Trophoblast cell (in vitro differentiated cells and primary cell): ENCODE measurements at regions not wholly inside any gene's neighbourhood (a gene's known extent, or its start where the extent isn't known, plus 50 kb on each side); places are given as distances from the start of the nearest gene placed in this dataset.

ENCODE experiments used
- DNase-seq, 2 donors: peaks; one replicate each; pipeline ENCODE4 v3.0.0-alpha.2; 2016
- H2AFZ ChIP-seq: 2 replicates; pipeline ENCODE4 v1.6.1; 2013; ENCODE audit warnings: low read length, moderate library complexity, mild to moderate bottlenecking; ENCODE audit not compliant: insufficient read depth, poor library complexity
- H2AK5ac ChIP-seq: 2 replicates; pipeline ENCODE4 v1.6.1; 2013; ENCODE audit warnings: mild to moderate bottlenecking, low read length
- H2BK120ac ChIP-seq: 2 replicates; pipeline ENCODE4 v1.6.1; 2013; ENCODE audit warnings: low read length, mild to moderate bottlenecking, moderate library complexity; ENCODE audit not compliant: insufficient read depth, poor library complexity
- H2BK12ac ChIP-seq: 2 replicates; pipeline ENCODE4 v1.6.1; 2013; ENCODE audit warnings: mild to moderate bottlenecking, low read length, moderate library complexity
- H2BK5ac ChIP-seq: 2 replicates; pipeline ENCODE4 v1.6.1; 2013; ENCODE audit warnings: low read length, low read depth, moderate library complexity, mild to moderate bottlenecking; ENCODE audit not compliant: poor library complexity
- H3K14ac ChIP-seq: 2 replicates; pipeline ENCODE4 v1.6.1; 2013; ENCODE audit warnings: mild to moderate bottlenecking, low read length
- H3K18ac ChIP-seq: 2 replicates; pipeline ENCODE4 v1.6.1; 2013; ENCODE audit warnings: mild to moderate bottlenecking, low read length
- H3K23ac ChIP-seq: 2 replicates; pipeline ENCODE4 v1.6.1; 2013; ENCODE audit warnings: low read length
- H3K27ac ChIP-seq: 2 replicates; pipeline ENCODE4 v1.5.1; 2013; ENCODE audit warnings: low read depth, mild to moderate bottlenecking, inconsistent platforms, low read length, moderate library complexity
- H3K27me3 ChIP-seq: 2 replicates; pipeline ENCODE4 v1.6.1; 2013; ENCODE audit warnings: inconsistent platforms, mild to moderate bottlenecking, low read length, moderate library complexity; ENCODE audit not compliant: insufficient read depth
- H3K36me3 ChIP-seq, 2 experiments: 1 replicate in 1 of 2; 2 replicates in 1 of 2; pipeline ENCODE4 v1.6.1; 2013; ENCODE audit warnings: low read length in 2 of 2, mild to moderate bottlenecking in 2 of 2, moderate library complexity in 1 of 2; ENCODE audit not compliant: insufficient read depth in 2 of 2, control insufficient read depth in 1 of 2
- H3K4ac ChIP-seq: 2 replicates; pipeline ENCODE4 v1.6.1; 2013; ENCODE audit warnings: low read depth, mild to moderate bottlenecking, low read length, moderate library complexity
- H3K4me1 ChIP-seq, 2 experiments: 1 replicate in 1 of 2; 2 replicates in 1 of 2; pipeline ENCODE4 v1.6.1; 2013; ENCODE audit warnings: low read length in 2 of 2, mild to moderate bottlenecking in 2 of 2, moderate library complexity in 1 of 2; ENCODE audit not compliant: insufficient read depth in 2 of 2, control insufficient read depth in 1 of 2
- H3K4me2 ChIP-seq: 2 replicates; pipeline ENCODE4 v1.6.1; 2013; ENCODE audit warnings: inconsistent platforms, mild to moderate bottlenecking, low read length, moderate library complexity
- H3K4me3 ChIP-seq: 2 replicates; pipeline ENCODE4 v1.5.1; 2013; ENCODE audit warnings: mild to moderate bottlenecking, low read depth, low read length, inconsistent platforms
- H3K79me1 ChIP-seq: one replicate; pipeline ENCODE4 v1.6.1; 2013; ENCODE audit warnings: low read length
- H3K79me2 ChIP-seq: 2 replicates; pipeline ENCODE4 v1.6.1; 2013; ENCODE audit warnings: low read length, mild to moderate bottlenecking; ENCODE audit not compliant: control insufficient read depth, insufficient read depth, poor library complexity
- H3K9ac ChIP-seq: 2 replicates; pipeline ENCODE4 v1.6.1; 2013; ENCODE audit warnings: mild to moderate bottlenecking, low read length
- H3K9me3 ChIP-seq: 2 replicates; pipeline ENCODE4 v1.6.1; 2013; ENCODE audit warnings: low read depth, mild to moderate bottlenecking, control low read depth, inconsistent platforms, low read length; ENCODE audit not compliant: insufficient read depth
- H4K12ac ChIP-seq: 2 replicates; pipeline ENCODE4 v1.6.1; 2013; ENCODE audit warnings: low read depth, mild to moderate bottlenecking, low read length, moderate library complexity
- H4K8ac ChIP-seq: 2 replicates; pipeline ENCODE4 v1.6.1; 2013; ENCODE audit warnings: low read depth, mild to moderate bottlenecking, low read length, moderate library complexity
- H4K91ac ChIP-seq: one replicate; pipeline ENCODE4 v1.6.1; 2013; ENCODE audit warnings: low read depth, mild to moderate bottlenecking, low read length, moderate library complexity
- WGBS: extraction: QIAGEN DNeasy Blood & Tissue Kit; methylation state at CpG from one replicate; pipeline ENCODE4 v1.1.7; 2013; ENCODE audit warnings: missing lambda C conversion rate; ENCODE audit not compliant: insufficient read length, insufficient coverage; ENCODE audit errors: extremely low coverage; 5-methylcytosine and 5-hydroxymethylcytosine counted together

DNA sequence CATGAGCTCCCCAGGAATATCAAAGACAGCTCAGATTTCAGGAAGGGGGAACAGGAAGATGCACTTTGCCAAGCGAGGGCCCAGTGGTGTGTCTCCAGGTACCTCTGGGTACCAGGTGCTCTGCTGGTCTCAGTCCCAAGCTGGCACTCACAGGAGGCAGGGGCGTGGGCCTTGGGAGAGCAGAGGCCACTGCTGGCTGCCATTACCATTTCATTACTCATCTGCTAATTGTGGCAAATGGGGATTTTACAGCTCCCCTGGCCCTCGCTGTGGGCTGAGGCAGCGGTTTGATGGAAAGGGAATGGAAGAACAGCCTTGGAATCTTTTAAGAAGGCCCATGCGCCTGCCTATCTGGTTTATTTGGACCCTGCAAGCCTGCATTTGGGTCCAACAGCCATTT lies 192.0 kb upstream of the NAV2 start:
- H3K27me3 ChIP-seq = no peaks in the 10 kb centered on the region
- no peak for DNase-seq

DNA sequence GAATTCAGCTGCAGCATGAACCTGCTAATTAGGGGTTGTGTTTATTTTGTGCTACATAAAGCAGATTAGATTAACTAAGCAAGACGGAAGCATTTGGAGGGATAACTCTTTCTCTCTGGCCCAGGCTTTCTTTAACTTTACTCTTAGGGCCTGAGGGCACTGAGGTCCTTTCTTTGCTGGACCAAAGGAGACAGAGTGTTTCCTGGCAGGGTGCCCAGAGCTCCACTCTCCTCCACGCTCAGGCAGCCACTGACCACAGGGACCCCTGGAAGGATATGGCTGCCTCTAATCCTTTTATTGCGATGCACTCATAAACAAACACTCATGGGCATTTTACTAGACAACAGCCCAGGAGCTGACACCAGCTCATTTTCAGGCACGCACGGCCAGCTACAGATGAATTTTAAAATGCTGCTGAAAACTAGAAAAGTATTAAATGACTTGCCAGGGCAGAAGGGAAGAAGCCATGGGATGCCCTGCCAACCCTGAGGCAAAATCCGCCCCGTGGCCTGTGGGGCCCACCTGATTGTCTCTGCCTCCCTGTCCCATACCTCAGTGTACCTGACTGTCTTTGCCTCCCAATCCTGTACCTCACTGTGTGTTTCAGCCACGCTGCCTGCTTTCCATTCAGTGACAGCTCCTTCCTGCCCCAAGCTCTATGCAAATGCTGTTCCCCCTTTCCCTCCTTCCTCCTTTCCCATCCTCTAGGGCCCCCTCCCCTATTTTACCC lies 192.6 kb upstream of the NAV2 start:
- Histone ChIP-seq H3K4me1 (peaks cover 10 to 14% of the 10 kb centered on the region in 2 experiments), H4K8ac (no peak overlapping the region), H3K79me1 (peaks cover 6% of the 10 kb centered on the region), H2AFZ (no peak overlapping the region), H3K27me3 (no peaks in the 10 kb centered on the region), H3K14ac (no peak overlapping the region), H2BK120ac (no peak overlapping the region), H3K23ac (no peak overlapping the region), H2AK5ac (peak overlapping the region; percentile 64), H2BK12ac (peak overlapping the region; percentile 21), H3K27ac (no peak overlapping the region), H3K36me3 (no peaks in the 10 kb centered on the region), H3K4ac (no peak overlapping the region), H3K4me3 (no peak overlapping the region), H3K9me3 (no peaks in the 10 kb centered on the region), H3K18ac (no peak overlapping the region), H2BK5ac (no peak overlapping the region), H3K4me2 (no peak overlapping the region), H3K9ac (no peak overlapping the region), H4K91ac (peak overlapping the region; percentile 18), H3K79me2 (no peaks in the 10 kb centered on the region), H4K12ac (no peak overlapping the region)
- DNase-seq = no peak
- no CpG with 5 or more reads among the region's 8 CpGs for WGBS

More for the DNA sequence above, 192.0 kb upstream of the NAV2 start:
- H3K4me1 ChIP-seq = peaks cover 14 to 19% of the 10 kb centered on the region in 2 experiments
- no peak overlapping the region for H3K18ac ChIP-seq
- no peak overlapping the region for H3K9ac ChIP-seq
- no peak overlapping the region for H3K4ac ChIP-seq
- no peak overlapping the region for H3K14ac ChIP-seq
- H3K4me3 ChIP-seq = no peak overlapping the region
- no peak overlapping the region for H2BK120ac ChIP-seq
- H3K36me3 ChIP-seq = no peaks in the 10 kb centered on the region
- no peaks in the 10 kb centered on the region for H3K9me3 ChIP-seq
- no CpG with 5 or more reads among the region's 5 CpGs for WGBS
- no peak overlapping the region for H4K12ac ChIP-seq
- H3K79me1 ChIP-seq = peaks cover 10% of the 10 kb centered on the region
- H3K27ac ChIP-seq = no peak overlapping the region
- H4K91ac ChIP-seq = no peak overlapping the region
- no peak overlapping the region for H2AFZ ChIP-seq
- H2AK5ac ChIP-seq = no peak overlapping the region
- H3K79me2 ChIP-seq = no peaks in the 10 kb centered on the region
- H3K4me2 ChIP-seq = no peak overlapping the region
- H3K23ac ChIP-seq = no peak overlapping the region
- H2BK5ac ChIP-seq = no peak overlapping the region
- no peak overlapping the region for H4K8ac ChIP-seq
- H2BK12ac ChIP-seq = no peak overlapping the region

DNA sequence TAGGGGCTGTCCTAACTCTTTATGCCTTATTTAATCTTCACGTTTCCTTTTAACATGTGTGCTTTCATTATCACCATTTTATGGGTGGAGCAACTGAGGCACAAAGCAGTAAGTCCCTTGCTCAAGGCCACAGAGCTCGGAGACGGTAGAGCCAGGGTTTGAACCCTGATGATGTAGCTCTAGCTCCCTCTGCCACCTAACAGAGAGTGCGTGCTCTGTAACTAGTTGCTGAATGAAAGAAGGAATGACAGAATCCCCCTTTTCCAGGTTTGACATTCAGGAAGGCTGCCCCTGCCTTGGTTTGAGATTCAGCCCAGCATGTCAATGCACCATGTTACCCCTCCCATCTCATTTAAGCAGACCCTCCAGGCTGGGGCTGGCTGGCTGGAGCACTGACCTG lies 193.3 kb upstream of the NAV2 start:
- H4K12ac ChIP-seq = no peak overlapping the region
- H2AFZ ChIP-seq = no peak overlapping the region
- H3K4me1 ChIP-seq = peaks cover 7 to 11% of the 10 kb centered on the region in 2 experiments
- H3K9ac ChIP-seq = no peak overlapping the region
- H2AK5ac ChIP-seq = no peak overlapping the region
- no CpG with 5 or more reads among the region's 4 CpGs for WGBS
- DNase-seq = no peak
- peaks cover 5% of the 10 kb centered on the region for H3K79me1 ChIP-seq
- H4K91ac ChIP-seq = no peak overlapping the region
- H3K27ac ChIP-seq = no peak overlapping the region
- H3K27me3 ChIP-seq = no peaks in the 10 kb centered on the region
- H3K4ac ChIP-seq = no peak overlapping the region
- H3K4me3 ChIP-seq = no peak overlapping the region
- no peak overlapping the region for H2BK5ac ChIP-seq
- no peak overlapping the region for H3K14ac ChIP-seq
- no peak overlapping the region for H3K4me2 ChIP-seq
- H3K9me3 ChIP-seq = no peaks in the 10 kb centered on the region
- no peak overlapping the region for H2BK120ac ChIP-seq
- H4K8ac ChIP-seq = no peak overlapping the region
- no peaks in the 10 kb centered on the region for H3K79me2 ChIP-seq
- no peak overlapping the region for H2BK12ac ChIP-seq
- H3K36me3 ChIP-seq = no peaks in the 10 kb centered on the region
- no peak overlapping the region for H3K23ac ChIP-seq
- no peak overlapping the region for H3K18ac ChIP-seq

DNA sequence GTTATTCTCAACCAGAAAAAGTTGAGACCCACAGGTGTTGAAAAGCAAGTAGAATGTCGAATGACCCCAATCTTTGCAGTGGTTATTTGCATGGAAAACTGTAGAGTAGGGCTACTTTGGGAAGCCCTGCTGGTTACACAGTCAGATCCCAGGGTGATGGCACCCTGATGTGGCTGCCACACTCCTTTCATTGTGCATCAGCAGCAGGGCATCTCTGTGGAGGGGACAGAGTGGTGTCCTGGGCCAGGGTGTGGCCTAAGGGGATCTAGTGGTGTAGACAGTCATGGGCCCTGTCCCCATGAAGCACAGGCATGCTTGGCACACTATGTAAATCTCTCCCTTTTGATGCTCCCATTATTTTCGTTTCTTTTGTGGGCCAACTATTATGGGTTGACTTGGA lies 199.4 kb upstream of the NAV2 start:
- Histone ChIP-seq H3K27ac (no peak overlapping the region), H3K27me3 (no peaks in the 10 kb centered on the region), H4K8ac (no peak overlapping the region), H2BK12ac (no peak overlapping the region), H3K14ac (no peak overlapping the region), H2BK120ac (no peak overlapping the region), H3K36me3 (no peaks in the 10 kb centered on the region), H3K4me3 (no peak overlapping the region), H2BK5ac (no peak overlapping the region), H3K23ac (no peak overlapping the region), H3K79me2 (no peaks in the 10 kb centered on the region), H2AFZ (no peak overlapping the region), H3K18ac (no peak overlapping the region), H4K91ac (no peak overlapping the region), H3K9me3 (no peaks in the 10 kb centered on the region), H2AK5ac (no peak overlapping the region), H3K4ac (no peak overlapping the region), H3K9ac (no peak overlapping the region), H3K79me1 (no peaks in the 10 kb centered on the region), H3K4me1 (peaks cover 0 to 5% of the 10 kb centered on the region in 2 experiments), H4K12ac (no peak overlapping the region), H3K4me2 (no peak overlapping the region)
- no CpG with 5 or more reads among the region's 2 CpGs for WGBS
- DNase-seq = no peak
